Mammary epithelial cell (primary cell): ENCODE measurements at regions not wholly inside any gene's neighbourhood (a gene's known extent, or its start where the extent isn't known, plus 50 kb on each side); places are given as distances from the start of the nearest gene placed in this dataset.

Source experiments
- CTCF ChIP-seq, 2 donors: IDR thresholded peaks in 1 of 2; conservative IDR thresholded peaks in 1 of 2; 2 replicates each; pipeline ENCODE4 v1.5.1; 2011 to 2012; ENCODE audit warnings: inconsistent platforms in 2 of 2, low read length in 2 of 2, mild to moderate bottlenecking in 2 of 2, control low read depth in 1 of 2, low read depth in 1 of 2; ENCODE audit not compliant: insufficient read depth in 1 of 2; ENCODE audit errors: extremely low read depth in 1 of 2
- EZH2 ChIP-seq: IDR thresholded peaks from 2 replicates; pipeline ENCODE4 v1.6.1; 2012; ENCODE audit warnings: low read length, inconsistent platforms, borderline replicate concordance

- TF ChIP-seq CTCF (conservative IDR thresholded peaks at IDR 0.05 in 1 of 2, IDR thresholded peaks at IDR 0.05 in 1 of 2; ENCODE audit: extremely low read depth in 1 of 2, insufficient read depth in 1 of 2, low read depth in 1 of 2, low read length in 2 of 2) = no peak
- TF ChIP-seq EZH2 = no peak
Observed at GRCh38 chrX:25601323-25601722, 536.8 kb upstream of the MAGEB18 start.
